ENCODE measurements at regions not wholly inside any gene's neighbourhood (a gene's known extent, or its start where the extent isn't known, plus 50 kb on each side); places are given as distances from the start of the nearest gene placed in this dataset.

DNA sequence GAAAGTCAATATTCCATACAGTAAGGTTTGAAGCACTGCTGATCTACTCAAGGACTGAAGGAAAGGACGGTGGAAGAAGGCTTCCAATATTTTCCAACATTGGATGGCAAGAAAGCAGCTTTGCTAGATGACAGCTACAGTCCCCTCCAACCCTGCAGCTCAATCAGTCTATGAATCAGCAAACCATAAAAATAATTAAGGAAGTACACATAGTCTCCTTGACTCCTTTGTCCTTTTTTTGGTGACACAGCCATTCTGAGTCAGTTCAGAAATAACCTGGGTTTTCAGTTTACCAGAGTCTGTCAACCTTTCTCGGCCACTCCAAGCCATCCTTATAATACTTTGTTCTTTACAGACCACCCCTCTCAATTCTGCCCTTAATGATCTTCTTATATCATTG, 232.5 kb downstream of the IBTK start:
- DNase-seq = no peak

DNA sequence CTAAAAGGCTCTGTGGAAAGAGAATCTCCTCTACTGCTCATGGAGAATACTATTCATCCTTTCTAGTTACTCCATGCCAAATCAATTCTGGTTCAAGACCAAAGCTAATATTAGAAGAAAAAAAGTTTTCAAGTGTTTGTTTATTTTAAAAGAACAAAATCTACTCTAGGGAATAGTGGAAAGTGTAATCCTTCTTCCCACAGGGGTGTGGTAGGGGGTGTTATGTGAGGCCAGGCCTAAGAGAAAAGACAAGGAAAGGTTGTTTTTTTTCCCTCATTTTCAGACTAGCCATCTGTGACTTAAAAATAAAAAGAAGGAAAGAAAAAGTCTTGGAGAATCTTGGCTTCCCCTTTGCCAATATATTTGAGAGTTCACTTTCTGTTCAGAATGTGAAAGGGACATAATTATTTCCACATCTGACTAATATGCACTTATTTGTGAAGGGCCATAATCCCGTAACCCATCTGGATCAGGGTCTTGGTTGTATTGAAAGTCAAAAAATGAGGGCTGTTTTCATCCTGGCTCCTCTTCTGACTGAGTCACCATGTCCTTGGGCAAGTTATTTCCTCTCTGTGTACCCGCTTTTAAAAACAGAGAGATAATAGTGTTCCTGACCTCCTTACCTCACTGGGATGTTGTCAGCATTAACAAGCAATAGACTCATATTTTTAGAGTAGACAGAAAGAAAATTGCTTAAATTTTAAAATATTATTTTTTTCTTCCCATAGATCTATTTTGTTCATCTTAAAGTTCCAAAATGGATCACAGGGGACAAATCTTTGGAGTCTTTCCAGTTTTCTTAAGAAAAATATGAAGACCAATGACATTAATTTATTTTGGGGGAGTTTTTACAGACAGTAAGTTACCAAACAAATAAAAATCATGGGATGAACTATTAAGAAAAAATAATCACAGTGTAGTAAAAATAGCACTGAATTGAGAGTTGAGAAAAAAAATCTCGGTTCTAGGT, 233.7 kb downstream of the IBTK start:
- DNase-seq = no peak

DNA sequence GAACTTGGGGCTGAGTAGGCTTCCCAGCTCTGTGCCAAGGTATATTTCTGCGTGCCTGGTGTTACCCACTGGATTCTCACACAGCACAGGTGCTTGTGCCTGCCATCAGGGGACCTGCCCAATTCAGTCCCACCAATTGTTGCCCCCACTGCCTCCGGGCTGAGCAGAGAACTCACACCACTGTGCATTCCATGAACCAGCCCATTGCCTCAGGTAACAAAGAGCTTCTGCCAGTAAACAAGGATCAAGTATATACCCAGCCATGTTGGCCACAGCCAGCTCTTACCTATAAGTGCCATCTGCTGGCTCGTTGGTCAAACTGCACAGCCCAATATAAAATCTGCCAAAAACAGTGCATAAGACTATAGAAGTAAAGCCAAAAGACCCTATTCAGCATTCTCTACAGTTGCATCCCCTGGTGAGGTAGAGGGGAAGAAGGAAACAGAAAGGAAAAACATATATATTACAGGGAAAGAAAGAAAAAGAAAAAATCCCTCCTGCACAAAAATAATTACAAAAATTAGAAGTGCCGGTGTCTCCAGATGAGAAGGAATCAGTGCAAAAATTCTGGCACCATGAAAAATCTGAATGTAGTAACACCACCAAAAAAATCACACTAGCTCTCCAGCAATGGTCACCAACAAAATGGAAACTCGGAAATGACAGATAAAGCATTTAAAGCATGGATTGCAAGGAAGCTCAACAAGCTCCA, 241.4 kb downstream of the IBTK start:
- no peak for DNase-seq

DNA sequence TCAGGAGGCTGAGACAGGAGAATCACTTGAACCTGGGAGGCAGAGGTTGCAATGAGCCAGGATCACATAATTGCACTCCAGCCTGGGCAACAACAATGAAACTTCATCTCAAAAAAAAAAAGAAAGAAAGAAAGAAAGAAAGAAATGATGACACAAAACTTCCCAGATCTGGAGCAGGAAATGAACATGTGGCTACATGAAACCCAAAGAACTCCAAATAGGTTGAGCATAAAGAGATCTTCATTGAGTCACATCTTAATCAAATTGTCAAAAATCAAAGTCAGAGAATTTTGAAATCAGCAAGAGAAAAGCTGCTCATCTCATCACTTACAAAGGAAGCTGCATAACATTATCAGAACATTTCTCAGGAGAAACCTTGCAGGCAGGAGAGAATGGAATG, 247.0 kb downstream of the IBTK start:
- no peak for DNase-seq

DNA sequence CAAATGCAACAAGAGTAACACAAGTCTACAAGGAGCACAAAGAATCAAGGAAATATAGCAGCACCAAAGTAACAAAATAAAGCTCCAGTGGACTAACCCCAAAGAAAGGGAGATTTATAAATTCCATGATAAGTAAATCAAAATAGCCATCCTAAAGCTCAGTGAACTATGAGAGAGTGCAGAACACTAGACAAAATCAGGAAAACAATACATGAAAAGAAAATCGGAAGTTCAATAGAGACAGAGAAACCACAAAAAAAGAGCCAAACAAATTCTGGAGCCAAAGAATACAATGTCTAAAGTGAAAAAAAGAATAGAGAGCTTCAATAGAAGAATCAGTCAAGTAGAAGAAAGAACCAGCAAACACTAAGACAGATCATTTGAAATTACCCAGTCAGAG, 247.3 kb upstream of the TENT5A start:
- DNase-seq = no peak

DNA sequence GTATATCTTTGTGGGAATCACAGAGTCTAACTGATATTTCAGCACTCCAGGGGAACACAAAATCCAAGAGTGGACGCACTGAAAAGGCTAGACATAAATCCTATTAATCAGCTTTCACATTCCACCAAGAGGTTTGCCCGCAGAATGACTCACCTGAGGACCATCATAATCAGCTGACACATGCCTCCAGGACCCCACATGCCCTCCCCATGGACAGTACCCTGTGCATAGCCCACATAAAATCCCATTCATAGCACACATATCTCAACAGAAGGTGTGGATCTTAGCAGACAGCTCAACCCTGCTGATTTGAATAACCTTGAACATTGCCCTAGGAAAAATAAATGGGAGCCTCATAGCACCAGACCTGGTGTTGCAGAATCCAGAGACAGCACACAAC, 246.8 kb upstream of the TENT5A start:
- no peak for DNase-seq

DNA sequence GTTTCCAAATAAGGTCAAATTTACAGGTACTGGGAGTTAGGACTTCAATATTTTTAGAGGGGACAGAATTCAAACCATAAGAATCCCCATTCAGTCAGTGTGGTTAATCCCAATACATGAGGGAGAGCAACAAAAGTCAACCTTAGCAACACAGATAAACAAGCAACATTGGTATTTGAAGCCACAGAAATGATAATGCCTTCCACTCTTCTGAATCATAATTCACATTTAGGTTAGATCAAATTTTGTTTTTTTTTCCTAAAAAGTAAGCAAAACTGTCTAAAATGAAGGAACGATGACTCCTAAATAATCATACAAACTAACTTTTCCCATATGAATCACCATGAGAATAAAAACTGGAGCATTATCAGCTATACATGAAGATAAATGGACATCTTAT, 246.0 kb upstream of the TENT5A start:
- no peak for DNase-seq

DNA sequence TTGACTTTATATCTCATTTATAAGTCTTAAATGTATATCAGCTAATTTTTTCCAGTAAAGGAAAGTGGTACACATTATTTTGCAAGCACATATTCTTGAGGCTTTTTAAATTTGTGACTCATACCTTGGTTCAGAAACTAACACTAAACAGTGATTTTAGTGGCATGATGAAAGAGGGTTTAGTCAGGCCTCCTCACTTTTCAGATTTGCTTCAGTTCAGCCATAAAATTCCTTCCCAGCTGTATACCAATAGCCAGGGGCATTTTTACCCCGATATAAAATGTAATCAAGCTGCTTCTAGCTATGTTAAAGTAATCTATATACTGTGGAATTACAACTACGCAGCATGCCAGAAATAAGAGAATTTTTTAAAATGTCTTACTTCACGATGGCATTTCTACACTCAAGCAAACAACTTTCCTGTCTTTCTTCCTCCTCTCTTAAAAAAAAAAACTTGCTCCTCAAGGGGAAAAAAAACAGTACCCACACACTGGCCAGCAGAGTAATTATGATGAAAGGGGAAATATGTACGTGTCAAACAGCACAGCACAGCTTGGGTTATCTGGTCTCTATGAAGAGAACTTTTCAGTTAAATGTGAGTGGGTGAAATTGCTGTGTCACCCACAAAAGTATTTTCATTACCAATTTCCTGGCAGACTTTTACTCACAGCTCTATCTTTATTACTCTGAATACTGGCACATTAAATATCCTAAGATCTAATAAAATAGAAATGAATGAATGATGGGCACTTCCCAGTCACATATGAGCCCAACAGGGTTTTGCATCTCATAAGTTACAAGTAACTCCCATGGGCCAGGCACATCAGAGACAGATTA, 244.8 kb upstream of the TENT5A start:
- DNase-seq = no peak

DNA sequence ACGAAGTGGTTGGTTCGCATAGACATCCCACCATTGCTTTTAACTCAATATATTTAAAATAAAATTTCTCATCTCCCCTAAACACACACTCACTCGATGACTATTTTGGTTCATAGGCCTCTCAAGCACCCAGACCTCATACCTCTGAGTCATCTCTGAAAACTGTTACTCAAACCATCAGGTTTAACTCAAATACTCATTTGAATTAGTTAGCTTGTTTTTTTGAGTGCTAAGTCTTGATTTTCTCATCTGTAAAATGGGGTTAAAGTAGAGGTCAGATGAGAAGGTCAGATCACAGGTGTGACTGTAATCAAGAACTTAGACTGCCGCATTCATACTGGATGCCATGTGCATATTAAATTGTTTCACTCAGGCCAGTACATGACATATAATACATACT, 243.9 kb upstream of the TENT5A start:
- DNase-seq = no peak

DNA sequence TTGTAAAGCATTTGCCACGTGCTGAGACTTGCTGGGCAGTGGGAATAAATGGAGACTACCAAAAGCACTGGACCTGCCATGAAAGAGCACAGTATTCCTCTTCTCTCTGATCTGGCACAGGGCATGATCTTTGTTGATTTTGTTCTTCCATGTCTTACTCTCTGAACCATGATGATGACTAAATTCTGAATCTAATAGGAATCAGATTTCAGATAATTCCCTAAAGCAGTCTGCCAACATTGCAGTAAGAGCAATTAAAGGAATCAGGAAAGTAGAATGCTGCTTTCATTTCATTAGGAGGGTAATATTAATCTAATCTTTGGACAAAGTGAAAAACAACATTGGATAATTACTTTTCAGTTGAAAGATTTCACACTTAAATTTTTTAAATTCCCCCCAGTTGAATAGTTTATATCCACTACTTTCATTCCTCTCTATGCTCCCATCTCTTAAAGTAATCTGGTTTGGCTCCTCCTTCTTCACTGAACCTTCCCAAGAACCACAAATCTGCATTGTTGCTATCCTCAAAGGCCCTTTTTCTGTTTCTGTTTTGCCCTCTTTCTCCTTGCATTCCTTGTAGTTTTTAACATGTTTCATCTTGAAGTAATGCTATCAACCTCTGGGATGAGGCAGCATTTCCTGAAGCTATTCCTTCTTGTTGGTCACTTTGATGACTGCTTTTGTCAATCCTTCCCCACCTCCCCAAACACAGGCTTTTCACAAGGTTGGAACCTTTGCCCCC, 243.2 kb upstream of the TENT5A start:
- DNase-seq = no peak

DNA sequence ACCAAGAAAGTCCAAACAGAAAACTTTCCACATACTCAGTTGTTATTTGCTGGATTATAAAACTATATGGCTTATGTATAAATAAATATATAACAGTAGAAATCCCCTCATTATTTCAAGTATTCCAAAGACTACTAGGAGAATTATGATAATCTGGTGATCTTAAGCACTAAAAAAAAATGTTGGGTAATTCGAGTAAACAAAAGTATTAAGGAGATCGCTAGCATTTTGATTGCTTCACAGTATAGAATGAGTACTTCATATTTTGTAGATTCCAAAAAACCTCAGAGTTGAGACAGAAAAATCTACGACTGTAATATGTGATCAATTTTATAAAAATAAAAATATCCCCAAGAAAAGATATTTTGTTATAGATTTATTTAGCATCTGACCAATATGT, 236.4 kb upstream of the TENT5A start:
- DNase-seq = no peak

DNA sequence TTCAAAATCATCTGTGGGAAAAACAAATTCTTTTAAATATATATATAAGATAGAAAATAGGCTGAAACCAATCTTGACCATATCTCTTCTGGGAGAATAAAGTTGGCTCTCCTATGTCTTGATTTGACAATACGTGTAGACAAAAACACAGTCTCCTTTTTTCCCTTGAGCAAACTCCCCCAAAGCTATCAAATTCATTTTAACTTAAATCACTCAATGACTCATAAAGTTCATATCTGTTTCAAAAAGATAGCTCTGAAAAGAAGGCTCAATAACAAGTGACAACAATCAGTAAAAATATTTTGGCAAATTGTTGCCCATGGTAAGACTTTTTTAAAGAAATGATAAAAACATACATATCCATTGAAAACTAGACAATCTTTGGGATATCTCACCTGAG, 236.0 kb upstream of the TENT5A start:
- DNase-seq = no peak

DNA sequence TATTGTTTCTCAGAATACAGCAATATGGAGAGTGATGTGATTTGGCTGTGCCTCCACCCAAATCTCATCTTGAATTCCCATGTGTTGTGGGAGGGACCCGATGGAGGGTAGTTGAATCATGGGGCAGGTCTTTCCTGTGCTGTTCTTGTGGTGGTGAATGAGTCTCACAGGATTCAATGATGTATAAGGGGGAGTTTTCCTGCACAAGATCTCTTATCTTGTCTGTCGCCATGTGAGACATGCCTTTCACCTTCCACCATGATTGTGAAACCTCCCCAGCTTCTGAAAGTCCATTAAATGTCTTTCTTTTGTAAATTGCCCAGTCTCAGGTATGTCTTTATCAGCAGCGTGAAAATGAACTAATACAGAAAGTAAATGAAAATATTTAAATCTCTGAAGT, 234.8 kb upstream of the TENT5A start:
- no peak for DNase-seq

DNA sequence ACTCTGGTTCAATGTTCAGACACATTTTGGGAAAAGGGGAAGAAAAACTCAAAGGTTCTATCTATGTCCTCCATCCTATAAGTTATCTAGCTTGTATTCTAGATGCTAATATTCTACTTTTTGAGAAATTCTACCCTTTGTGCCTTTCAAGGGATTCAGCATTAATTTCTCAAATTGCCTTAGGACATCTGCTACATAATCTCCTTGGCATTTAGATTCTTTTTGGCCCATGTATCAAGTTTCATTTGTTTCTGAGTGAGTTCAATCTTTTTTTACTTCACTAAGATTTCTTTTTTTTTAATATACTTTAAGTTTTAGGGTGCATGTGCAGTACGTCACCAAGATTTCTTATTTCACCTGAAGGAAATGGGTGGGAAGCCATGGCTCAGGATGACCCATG, 232.7 kb upstream of the TENT5A start:
- DNase-seq = no peak

DNA sequence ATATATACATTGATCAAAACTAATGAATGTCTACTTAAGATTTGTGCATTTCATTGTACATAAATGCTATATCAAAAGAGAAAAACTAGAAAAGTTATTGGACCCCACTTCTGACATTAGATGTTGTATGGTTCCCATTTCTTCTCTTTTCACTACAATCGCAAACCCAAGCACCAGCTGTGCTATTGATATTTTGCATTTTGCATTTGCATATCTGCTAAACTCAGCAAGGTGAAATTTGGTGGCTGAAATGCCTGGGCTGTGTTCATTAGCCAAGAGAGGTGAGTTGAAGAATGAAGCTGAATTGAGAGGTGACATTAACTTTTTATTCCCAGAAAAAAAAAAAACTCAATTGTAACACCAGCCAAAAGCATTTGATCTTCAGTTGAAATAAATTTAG, 232.1 kb upstream of the TENT5A start:
- no peak for DNase-seq

DNA sequence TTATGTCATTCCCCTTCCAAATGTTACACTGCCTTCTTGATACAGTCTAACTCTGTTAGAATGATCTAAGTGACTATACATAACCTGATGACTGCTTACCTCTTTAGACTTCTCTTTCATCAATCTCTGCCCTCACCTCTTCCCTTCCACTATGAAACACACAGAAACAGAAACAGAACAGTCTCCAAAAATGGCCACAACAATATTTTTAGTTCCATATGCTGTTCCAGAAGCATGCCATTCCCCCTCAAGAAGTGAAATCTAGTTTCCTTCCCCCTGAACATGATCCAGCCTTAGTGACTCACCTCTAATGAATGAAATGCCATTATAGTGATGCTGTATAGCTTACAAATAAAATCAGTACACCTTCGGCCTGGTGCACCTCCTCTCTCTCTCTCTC, 229.3 kb upstream of the TENT5A start:
- DNase-seq = no peak

DNA sequence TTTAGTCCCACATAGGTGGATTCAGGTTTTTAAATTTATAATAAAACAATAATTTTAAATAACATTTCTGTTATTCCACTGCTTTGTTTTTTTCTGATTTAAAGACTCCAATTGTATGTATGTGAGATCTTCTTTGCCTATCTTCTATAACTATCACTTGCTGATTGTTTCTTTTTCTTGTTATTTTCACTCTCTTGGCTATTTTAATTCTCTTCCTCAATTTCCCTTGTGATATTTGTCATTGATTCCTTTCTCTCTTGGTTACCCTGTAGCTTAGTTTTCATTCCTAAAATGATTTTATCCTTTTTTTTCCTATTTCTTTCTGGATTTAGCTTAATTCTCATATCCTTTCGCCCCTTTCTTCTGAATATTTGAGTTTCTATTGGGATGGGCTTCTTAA, 227.3 kb upstream of the TENT5A start:
- no peak for DNase-seq

DNA sequence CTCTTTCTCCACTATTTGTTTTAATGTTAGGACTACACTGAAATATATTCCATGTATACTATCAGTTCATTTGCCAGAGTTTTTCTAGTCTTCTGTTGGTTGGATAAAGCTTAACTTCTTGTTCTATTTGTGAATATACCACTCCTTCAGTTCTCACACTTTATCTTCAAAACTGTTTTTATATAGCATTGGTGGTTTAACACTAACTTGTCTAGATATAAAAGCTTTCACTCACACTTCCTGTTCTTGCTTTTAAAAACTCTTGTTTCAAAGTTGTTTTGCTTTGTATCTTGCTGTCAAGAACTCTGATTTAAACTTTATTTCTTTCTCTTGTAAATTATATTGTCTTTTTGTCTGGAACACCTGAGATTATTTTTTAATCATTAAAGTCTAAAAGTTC, 226.8 kb upstream of the TENT5A start:
- no peak for DNase-seq

DNA sequence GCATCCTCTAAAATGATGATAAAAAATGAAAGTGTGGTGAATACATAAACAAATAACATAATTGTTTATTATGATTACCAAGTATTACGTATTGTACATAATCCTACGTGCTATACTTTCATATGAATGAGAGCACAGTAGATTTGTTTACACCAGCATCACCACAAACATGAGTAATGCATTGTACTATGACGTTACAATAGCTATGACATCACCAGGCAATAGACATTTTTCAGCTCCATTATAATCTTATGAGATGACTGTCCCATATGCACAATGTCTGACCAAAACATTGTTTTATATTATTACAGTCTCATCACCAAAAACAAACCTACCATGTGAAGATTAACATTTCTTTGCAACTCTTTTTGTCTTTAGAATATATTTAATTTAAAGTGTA, 225.7 kb upstream of the TENT5A start:
- DNase-seq = no peak

DNA sequence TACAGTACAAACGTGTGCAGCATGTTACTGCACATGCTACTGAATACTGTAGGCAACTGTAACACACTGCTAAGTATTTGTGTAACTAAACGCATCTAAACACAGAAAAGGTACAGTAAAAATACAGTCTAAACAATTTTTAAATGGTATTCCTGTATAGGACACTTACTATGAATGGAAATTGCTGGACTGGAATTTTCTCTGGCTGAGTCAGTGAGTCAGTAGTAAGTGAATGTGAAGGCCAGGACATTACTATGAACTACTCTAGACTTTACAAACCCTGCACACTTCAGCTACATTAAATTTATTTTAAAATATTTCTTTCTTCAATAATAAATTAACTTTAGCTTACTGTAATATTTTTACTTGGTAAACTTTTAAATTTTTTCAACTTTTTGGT, 225.0 kb upstream of the TENT5A start:
- no peak for DNase-seq

DNA sequence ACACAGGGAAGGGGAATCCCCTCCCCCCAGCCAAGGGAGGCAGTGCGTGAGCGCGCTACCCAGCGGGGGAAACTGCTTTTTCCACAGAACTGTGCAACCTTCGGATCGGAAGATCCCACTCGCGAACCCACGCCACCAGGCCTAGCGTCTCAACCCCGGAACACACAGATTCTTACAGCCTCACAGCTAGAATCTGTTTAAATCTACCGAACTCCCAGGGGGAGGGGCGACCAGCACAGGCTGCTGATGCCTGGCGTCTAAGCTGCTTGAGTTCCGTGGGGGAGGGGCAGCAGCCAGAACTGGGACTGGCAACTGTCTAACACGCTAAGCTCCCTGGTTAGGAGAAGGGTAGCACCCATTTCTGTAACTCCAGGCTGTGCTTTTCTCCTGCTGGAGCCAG, 217.3 kb upstream of the TENT5A start:
- DNase-seq = no peak

DNA sequence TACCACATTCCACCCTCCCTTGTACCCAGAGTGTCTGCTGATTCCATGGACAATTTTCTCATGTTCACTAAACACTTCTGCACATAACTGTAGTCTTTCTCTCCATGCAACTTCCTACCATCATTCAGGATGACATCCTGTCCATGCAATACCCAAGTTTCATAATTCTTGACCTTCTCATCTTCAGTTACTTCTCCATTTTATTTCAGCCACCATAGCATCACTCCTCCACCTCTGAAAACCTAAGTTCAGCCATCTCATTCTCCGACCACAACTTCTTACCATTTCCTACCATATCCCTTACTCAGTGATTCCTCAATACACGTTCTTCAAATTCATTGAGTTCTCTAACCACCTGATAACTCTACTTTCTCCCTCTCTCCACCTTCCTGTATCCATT, 216.5 kb upstream of the TENT5A start:
- DNase-seq = no peak

All from right lung (tissue), 2 donors.